ENCODE measurements at regions not wholly inside any gene's neighbourhood (a gene's known extent, or its start where the extent isn't known, plus 50 kb on each side); places are given as distances from the start of the nearest gene placed in this dataset.

DNA sequence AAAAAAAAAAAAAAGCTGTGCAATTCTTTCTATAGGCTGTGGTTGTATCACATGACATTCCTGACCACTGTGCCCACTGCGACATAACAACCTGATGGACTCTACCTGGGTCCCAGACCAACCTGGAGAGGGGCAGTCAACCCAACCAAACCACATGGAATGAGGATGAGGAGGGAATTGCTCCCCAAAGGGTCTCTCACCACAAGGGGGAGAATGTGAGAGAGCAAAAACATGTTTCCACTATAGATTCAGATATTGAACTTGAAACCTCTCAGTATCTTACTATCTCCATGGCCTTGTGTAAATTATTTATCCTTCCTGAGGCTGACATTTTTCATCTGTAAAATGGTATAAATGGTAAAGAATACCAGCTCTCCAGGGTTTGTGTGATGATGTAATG lies 66.9 kb upstream of the SV2C start:
- no peak for DNase-seq
- peaks cover 0 to 6% (median 4%) of the 10 kb centered on the region in 7 donors for H3K9me3 Mint-ChIP-seq
- H3K27me3 ChIP-seq (ENCODE audit: control insufficient read depth in 2 of 2, insufficient read depth in 2 of 2, low read length in 2 of 2): peaks cover 0 to 4% of the 10 kb centered on the region in 2 donors
- H3K4me3 Mint-ChIP-seq: no peak overlapping the region
- H3K9ac ChIP-seq (ENCODE audit: insufficient read depth, low read length, poor library complexity, severe bottlenecking): no peak overlapping the region
- H3K4me3 ChIP-seq (replicated peaks in 1 of 3; ENCODE audit: low read depth in 2 of 3, low read length in 3 of 3): no peak overlapping the region
- H3K36me3 Mint-ChIP-seq: no peaks in the 10 kb centered on the region
- H3K36me3 ChIP-seq (replicated peaks in 1 of 2; ENCODE audit: control insufficient read depth in 1 of 2, insufficient read depth in 2 of 2, low read length in 2 of 2): no peaks in the 10 kb centered on the region
- H3K4me1 ChIP-seq (ENCODE audit: control insufficient read depth in 1 of 2, insufficient read depth in 2 of 2, low read length in 2 of 2): no peaks in the 10 kb centered on the region
- TF ChIP-seq, protein P1, sequence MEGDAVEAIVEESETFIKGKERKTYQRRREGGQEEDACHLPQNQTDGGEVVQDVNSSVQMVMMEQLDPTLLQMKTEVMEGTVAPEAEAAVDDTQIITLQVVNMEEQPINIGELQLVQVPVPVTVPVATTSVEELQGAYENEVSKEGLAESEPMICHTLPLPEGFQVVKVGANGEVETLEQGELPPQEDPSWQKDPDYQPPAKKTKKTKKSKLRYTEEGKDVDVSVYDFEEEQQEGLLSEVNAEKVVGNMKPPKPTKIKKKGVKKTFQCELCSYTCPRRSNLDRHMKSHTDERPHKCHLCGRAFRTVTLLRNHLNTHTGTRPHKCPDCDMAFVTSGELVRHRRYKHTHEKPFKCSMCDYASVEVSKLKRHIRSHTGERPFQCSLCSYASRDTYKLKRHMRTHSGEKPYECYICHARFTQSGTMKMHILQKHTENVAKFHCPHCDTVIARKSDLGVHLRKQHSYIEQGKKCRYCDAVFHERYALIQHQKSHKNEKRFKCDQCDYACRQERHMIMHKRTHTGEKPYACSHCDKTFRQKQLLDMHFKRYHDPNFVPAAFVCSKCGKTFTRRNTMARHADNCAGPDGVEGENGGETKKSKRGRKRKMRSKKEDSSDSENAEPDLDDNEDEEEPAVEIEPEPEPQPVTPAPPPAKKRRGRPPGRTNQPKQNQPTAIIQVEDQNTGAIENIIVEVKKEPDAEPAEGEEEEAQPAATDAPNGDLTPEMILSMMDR (IDR thresholded peaks at IDR 0.05): peak; percentile 7
- H4K20me1 ChIP-seq (ENCODE audit: insufficient read depth, low read length): no peaks in the 10 kb centered on the region
- H3K4me2 ChIP-seq (replicated peaks; ENCODE audit: extremely low read depth, low read length, poor library complexity, severe bottlenecking): no peak overlapping the region
- intact Hi-C loops (cut with micrococcal nuclease): no loop called here
- no peak overlapping the region for H3K27ac ChIP-seq (ENCODE audit: low read depth in 1 of 2, low read length in 2 of 2)
- no CpG with 5 or more reads among the region's 1 CpG for WGBS (ENCODE audit: insufficient coverage)
- peaks cover 5 to 11% (median 5%) of the 10 kb centered on the region in 3 donors for H3K27me3 Mint-ChIP-seq (ENCODE audit: low read depth in 3 of 3)
- no peaks in the 10 kb centered on the region for H3K9me3 ChIP-seq (replicated peaks in 1 of 2; ENCODE audit: control insufficient read depth in 1 of 2, insufficient read depth in 1 of 2, low read length in 2 of 2)
- H2AFZ ChIP-seq (ENCODE audit: insufficient read depth, low read depth, low read length, poor library complexity, severe bottlenecking): no peak overlapping the region
- H3K79me2 ChIP-seq (ENCODE audit: insufficient read depth, low read length): no peaks in the 10 kb centered on the region
- H3K27ac Mint-ChIP-seq: no peak overlapping the region
- no peaks in the 10 kb centered on the region for H3K4me1 Mint-ChIP-seq

DNA sequence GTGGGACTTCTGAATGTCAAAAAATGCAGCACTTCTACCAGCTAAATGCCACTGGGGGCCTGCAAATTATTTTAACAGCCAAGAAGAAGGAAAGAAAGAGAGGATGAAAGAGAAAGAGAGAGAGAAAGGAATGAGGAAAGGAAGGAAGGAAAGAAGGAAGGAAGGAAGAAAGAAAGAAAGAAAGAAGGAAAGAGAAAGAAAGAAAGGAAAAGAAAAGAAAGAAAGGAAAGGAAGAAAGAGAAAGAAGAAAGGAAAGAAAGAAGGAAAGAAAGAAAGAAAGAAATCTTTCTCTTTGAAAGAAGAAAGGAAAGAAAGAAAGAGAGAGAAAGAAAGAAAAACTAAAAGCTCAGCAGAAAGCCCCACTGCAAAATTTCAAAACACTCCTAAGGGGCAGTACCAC lies 69.2 kb upstream of the SV2C start:
- peaks cover 3 to 10% (median 8%) of the 10 kb centered on the region in 3 donors for H3K27me3 Mint-ChIP-seq (ENCODE audit: low read depth in 3 of 3)
- TF ChIP-seq, protein P1 (IDR thresholded peaks at IDR 0.05): no peak
- no peaks in the 10 kb centered on the region for H3K4me1 ChIP-seq (ENCODE audit: control insufficient read depth in 1 of 2, insufficient read depth in 2 of 2, low read length in 2 of 2)
- no peaks in the 10 kb centered on the region for H3K4me1 Mint-ChIP-seq
- no peaks in the 10 kb centered on the region for H3K36me3 Mint-ChIP-seq
- no peaks in the 10 kb centered on the region for H3K9me3 ChIP-seq (replicated peaks in 1 of 2; ENCODE audit: control insufficient read depth in 1 of 2, insufficient read depth in 1 of 2, low read length in 2 of 2)
- H3K4me3 Mint-ChIP-seq: no peak overlapping the region
- intact Hi-C loops (cut with micrococcal nuclease): no loop called here
- no peaks in the 10 kb centered on the region for H3K27me3 ChIP-seq (ENCODE audit: control insufficient read depth in 2 of 2, insufficient read depth in 2 of 2, low read length in 2 of 2)
- no peaks in the 10 kb centered on the region for H3K79me2 ChIP-seq (ENCODE audit: insufficient read depth, low read length)
- H3K27ac Mint-ChIP-seq: no peak overlapping the region
- H3K9ac ChIP-seq (ENCODE audit: insufficient read depth, low read length, poor library complexity, severe bottlenecking): no peak overlapping the region
- H2AFZ ChIP-seq (ENCODE audit: insufficient read depth, low read depth, low read length, poor library complexity, severe bottlenecking): no peak overlapping the region
- no peak overlapping the region for H3K4me3 ChIP-seq (replicated peaks in 1 of 3; ENCODE audit: low read depth in 2 of 3, low read length in 3 of 3)
- peaks cover 0 to 6% (median 4%) of the 10 kb centered on the region in 7 donors for H3K9me3 Mint-ChIP-seq
- DNase-seq: no peak
- H3K4me2 ChIP-seq (replicated peaks; ENCODE audit: extremely low read depth, low read length, poor library complexity, severe bottlenecking): no peak overlapping the region
- H3K27ac ChIP-seq (ENCODE audit: low read depth in 1 of 2, low read length in 2 of 2): no peak overlapping the region
- no peaks in the 10 kb centered on the region for H3K36me3 ChIP-seq (replicated peaks in 1 of 2; ENCODE audit: control insufficient read depth in 1 of 2, insufficient read depth in 2 of 2, low read length in 2 of 2)
- no peaks in the 10 kb centered on the region for H4K20me1 ChIP-seq (ENCODE audit: insufficient read depth, low read length)
